Astrocyte of the cerebellum (primary cell): ENCODE measurements at regions not wholly inside any gene's neighbourhood (a gene's known extent, or its start where the extent isn't known, plus 50 kb on each side); places are given as distances from the start of the nearest gene placed in this dataset.

Experiments
- DNase-seq: peaks from one replicate; pipeline ENCODE4 v3.0.0-alpha.2; 2011; ENCODE audit warnings: low read depth
- H3K4me3 ChIP-seq: 2 replicates; pipeline ENCODE4 v1.5.1; 2011; ENCODE audit warnings: mild to moderate bottlenecking, low read depth, low read length, moderate library complexity
- in situ Hi-C: cut with HindIII; loops from 2 replicates; pipeline ENCODE4 v1.10.0; 2017; ENCODE audit warnings: low sequenced_read_pairs
- TF ChIP-seq, protein P1 (sequence below): IDR thresholded peaks from 2 replicates; pipeline ENCODE4 v1.5.1; 2012; ENCODE audit warnings: low read length, low read depth, moderate library complexity, mild to moderate bottlenecking; ENCODE audit errors: missing control alignments

DNA sequence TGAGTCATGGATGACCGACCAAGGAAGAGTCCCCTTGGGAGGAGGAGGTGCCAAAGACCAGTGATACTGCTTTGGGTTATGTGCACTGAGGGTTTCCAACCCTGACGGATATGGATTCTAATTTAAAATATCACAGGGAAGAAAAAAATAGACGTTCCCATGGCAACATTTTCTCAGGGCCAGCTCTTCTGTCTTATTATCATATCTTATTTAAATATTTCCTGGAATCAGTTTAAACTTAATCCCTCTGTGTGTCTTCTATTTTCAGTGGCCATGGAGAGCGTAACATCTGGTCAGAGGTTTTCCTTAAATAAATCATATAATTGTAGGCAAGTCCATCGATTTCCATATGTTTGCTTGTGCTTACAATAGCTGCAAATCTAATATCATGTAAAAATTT lies 205.4 kb upstream of the FMN2 start:
- H3K4me3 ChIP-seq: no peak overlapping the region
- in situ Hi-C loops: loop anchor here (25.0 kb wide), 1 partner anchor 449 kb away; no protein-coding TSS in a partner anchor
- TF ChIP-seq, protein P1, sequence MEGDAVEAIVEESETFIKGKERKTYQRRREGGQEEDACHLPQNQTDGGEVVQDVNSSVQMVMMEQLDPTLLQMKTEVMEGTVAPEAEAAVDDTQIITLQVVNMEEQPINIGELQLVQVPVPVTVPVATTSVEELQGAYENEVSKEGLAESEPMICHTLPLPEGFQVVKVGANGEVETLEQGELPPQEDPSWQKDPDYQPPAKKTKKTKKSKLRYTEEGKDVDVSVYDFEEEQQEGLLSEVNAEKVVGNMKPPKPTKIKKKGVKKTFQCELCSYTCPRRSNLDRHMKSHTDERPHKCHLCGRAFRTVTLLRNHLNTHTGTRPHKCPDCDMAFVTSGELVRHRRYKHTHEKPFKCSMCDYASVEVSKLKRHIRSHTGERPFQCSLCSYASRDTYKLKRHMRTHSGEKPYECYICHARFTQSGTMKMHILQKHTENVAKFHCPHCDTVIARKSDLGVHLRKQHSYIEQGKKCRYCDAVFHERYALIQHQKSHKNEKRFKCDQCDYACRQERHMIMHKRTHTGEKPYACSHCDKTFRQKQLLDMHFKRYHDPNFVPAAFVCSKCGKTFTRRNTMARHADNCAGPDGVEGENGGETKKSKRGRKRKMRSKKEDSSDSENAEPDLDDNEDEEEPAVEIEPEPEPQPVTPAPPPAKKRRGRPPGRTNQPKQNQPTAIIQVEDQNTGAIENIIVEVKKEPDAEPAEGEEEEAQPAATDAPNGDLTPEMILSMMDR: no peak
- DNase-seq: no peak

GRCh38 chr1:239888639-239889038 lies 203.0 kb upstream of the FMN2 start:
- TF ChIP-seq, protein P1: no peak
- in situ Hi-C loops: loop anchor here (25.0 kb wide), 1 partner anchor 451 kb away; no protein-coding TSS in a partner anchor
- H3K4me3 ChIP-seq: no peak overlapping the region
- DNase-seq: no peak

DNA sequence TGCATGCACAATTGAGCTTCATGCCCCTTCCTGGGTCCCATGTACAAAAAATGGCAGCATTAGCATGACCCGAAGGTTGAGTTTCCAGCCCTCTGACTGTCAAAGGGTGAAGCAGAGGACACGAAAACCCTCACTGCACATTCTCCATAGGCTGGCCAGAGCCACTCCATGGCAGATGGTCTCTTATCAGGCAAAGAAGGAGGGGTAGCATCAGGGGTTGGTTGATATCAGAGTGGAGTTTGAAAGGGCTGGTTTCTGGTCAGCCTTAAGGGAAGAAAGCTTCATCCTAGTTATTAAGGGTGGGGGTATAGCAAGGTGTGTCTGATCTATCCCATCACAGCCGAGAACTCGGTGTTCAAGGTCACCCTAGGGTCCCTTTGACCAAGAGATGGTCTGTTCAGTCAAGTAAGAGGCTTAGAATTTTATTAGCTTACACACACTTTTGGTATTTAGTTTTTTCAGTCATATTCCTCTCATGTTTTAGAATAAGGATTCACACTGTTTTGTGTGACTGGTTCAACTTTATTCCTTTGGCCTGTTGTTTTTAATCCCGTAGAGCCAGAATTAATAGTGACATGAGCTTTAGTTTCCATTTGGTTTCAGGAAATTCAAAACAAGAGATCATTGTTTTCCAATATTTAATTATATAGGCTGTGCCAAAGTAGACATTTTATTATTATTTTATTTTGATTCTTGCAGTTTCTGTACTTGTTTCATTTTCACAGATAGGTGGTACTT lies 199.9 kb upstream of the FMN2 start:
- DNase-seq: no peak
- TF ChIP-seq, protein P1: no peak
- no peak overlapping the region for H3K4me3 ChIP-seq
- in situ Hi-C loops: loop anchor here (25.0 kb wide), 1 partner anchor 454 kb away; no protein-coding TSS in a partner anchor

- no peak for DNase-seq
- in situ Hi-C loops: loop anchor here (25.0 kb wide), 1 partner anchor 455 kb away; no protein-coding TSS in a partner anchor
- no peak overlapping the region for H3K4me3 ChIP-seq
- TF ChIP-seq, protein P1: no peak
These were observed 199.1 kb upstream of the FMN2 start for GRCh38 chr1:239892602-239893001.

DNA sequence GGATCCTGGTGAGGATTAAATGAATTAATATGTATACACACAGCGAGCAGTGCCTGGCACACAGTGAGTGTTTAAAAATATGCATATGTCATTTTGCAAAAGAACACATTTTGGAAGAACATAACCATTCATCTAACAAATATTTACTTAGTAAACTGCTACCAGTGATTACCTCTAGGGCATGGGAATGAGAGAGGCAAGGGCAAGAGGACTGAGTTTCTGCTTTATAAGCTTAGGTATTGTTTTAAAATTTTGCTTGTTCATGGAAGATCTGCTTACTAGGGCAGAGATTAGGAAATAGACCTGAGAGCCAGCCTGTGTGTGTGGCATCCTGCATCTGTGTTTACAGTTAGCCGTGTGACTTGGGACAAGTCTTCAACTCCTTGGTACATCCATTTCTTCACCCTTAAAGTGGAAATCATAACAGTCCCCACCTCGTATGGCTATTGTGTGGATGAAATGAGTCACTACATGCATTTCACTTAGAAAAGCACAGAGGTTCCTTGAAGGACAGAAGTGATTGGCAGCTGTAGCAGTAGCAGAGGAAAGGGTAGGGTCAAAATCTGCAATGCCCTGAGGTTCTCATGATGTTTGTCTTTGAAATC lies 198.5 kb upstream of the FMN2 start:
- H3K4me3 ChIP-seq: no peak overlapping the region
- TF ChIP-seq, protein P1: no peak
- no peak for DNase-seq
- in situ Hi-C loops: loop anchor here (25.0 kb wide), 1 partner anchor 456 kb away; no protein-coding TSS in a partner anchor

- no peak overlapping the region for H3K4me3 ChIP-seq
- DNase-seq: no peak
- in situ Hi-C loops: loop anchor here (25.0 kb wide), 1 partner anchor 459 kb away; no protein-coding TSS in a partner anchor
- TF ChIP-seq, protein P1: no peak
These were observed 195.1 kb upstream of the FMN2 start for GRCh38 chr1:239896569-239896968.
